ENCODE measurements at regions not wholly inside any gene's neighbourhood (a gene's known extent, or its start where the extent isn't known, plus 50 kb on each side); places are given as distances from the start of the nearest gene placed in this dataset.

GRCh38 chr10:125369382-125370326 is 209.3 kb upstream of the CTBP2 start:
- DNase-seq (ENCODE audit: low spot score), result no peak
- intact Hi-C loops (cut with DNase I), result no loop called here

DNA sequence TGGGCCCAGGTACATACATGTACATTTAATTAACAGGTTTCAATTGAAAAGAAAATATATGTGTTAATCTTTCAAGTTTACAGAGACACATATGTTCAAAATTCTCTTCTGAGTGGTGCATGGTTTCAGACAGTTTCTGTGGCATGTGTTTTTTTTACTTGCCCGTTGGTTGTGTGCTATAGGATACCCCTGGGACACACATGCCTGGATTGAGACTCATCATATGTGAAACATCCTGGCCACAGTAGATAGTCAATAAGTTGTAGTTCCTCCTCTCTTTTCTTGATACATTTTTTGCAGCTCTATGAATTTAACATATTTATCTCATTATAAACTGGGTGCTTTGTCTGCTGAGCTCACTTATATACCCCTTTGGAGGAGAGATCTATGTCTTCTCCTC is 207.8 kb upstream of the CTBP2 start:
- DNase-seq (ENCODE audit: low spot score), result no peak
- intact Hi-C loops (cut with DNase I), result no loop called here

DNA sequence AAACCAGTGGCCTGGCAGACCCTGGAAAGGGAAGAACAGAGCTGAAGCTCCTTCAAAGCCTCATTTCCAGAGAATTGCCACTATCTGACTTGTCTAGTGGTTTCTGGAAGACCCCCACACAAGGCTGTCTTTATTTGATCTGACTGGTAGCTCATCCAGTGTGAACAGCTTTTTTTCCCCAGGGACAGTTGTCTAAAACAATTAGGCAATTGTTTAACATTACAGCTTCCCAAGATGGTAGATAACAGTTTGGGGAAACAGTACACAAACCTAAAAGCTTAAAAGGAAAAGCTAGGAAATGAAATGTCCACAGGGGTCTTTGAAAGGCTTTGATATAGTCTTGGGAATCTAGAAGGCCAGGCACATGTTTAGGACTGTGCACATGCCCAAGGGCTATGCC is 203.4 kb upstream of the CTBP2 start:
- intact Hi-C loops (cut with DNase I), result no loop called here
- no peak for DNase-seq (ENCODE audit: low spot score)

DNA sequence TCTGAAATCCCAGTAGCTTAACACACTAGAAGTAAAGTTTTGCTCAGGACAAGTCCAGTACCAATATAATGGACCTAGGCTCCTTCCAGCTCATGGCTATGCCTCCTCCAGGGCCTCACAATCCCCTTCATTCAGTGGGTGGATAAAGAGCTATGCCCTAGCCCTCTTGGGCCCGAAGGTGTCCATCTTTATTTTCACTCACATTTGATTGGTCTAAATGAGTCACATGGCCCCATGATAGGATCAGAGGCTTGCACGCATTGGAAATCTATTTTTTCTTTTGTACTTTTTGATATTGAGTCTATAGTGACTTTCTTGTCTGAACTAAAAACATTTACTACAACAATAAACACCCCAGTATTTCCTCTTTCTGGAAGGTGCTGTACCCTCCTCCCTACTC is 202.6 kb upstream of the CTBP2 start:
- intact Hi-C loops (cut with DNase I), result no loop called here
- DNase-seq (ENCODE audit: low spot score), result no peak

DNA sequence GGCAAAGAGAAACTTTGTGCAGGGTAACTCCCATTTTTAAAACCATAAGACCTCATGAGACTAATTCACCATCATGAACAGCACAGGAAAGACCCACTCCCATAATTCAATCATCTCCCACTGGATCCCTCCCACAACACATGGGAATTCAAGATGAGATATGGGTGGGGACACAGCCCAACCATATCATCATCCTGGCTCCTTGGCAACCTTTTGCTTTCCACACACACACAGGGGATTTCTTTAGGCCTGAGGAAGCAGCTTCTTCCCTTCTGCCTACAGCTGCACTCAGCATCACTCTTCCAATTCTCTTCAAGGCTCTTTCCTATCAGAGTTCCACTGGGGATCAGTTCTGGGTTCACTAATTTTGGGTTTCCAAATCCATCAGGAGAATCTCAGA is 199.0 kb upstream of the CTBP2 start:
- intact Hi-C loops (cut with DNase I), result no loop called here
- DNase-seq (ENCODE audit: low spot score), result no peak

GRCh38 chr10:125355657-125356056 is 195.3 kb upstream of the CTBP2 start:
- intact Hi-C loops (cut with DNase I), result no loop called here

GRCh38 chr10:125350519-125350918 is 190.2 kb upstream of the CTBP2 start:
- no peak for DNase-seq (ENCODE audit: low spot score)
- intact Hi-C loops (cut with DNase I), result no loop called here

More at GRCh38 chr10:125355657-125356056, 195.3 kb upstream of the CTBP2 start:
- DNase-seq (ENCODE audit: low spot score), result no peak

DNA sequence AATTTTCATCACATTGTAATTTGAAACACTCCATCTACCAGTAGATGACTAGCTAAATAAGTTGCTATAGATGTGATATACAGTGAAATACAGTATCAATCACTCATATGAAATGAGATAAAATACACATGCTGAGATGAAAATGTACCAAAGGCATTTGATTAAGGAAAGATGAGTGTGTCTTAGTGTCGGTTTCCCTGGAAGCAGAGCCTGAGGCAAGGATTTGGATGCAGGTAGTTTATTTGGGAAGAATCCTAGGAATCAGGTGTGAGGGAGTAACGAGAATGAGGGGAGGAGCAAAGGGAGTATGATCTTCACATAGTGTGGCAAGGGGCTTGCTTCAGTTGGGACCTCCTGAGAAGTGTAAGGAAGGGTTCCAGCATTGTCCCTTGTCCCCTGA is 188.2 kb upstream of the CTBP2 start:
- no peak for DNase-seq (ENCODE audit: low spot score)
- intact Hi-C loops (cut with DNase I), result no loop called here

- DNase-seq (ENCODE audit: low spot score), result no peak
- intact Hi-C loops (cut with DNase I), result no loop called here
These were observed 184.3 kb upstream of the CTBP2 start for GRCh38 chr10:125344573-125345171.

- intact Hi-C loops (cut with DNase I), result no loop called here
- no peak for DNase-seq (ENCODE audit: low spot score)
These were observed 183.6 kb upstream of the CTBP2 start for GRCh38 chr10:125343983-125344382.

DNA sequence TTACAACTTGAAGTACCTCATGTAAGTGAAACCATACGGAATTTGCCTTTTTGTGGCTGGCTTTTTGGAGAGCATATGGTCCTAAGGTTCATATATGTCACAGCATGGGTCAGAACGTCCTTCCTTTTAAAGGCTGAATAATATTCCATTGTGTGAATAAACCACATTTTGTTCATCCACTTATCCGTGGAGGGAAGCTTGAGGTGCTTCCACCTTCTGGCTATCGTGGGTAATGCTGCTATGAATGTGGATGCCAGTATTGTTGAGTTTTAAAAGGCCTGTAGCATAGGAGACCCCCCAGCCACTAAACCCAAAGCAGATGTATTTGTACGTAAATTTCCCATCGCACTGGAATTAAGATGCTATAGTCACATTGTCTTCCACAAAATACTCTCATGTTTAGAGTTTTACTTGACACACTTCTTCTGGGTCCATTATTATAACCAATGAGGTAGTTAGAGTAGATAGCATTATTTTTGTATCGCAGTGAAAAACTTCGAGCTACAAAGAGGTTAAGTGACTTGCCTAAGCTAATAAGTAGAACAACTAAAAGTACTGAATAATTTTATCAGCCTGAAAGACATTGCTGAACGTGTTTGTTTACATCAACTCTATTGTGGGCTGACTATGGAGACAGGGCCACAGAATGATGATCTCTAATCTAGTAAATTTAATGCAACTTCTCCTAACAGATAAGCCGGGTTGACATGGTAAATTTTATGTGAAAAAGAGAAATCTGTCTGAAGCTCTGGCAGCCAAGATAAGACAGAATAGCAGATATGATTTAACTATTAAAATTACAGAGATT is 183.0 kb upstream of the CTBP2 start:
- intact Hi-C loops (cut with DNase I), result no loop called here
- no peak for DNase-seq (ENCODE audit: low spot score)

DNA sequence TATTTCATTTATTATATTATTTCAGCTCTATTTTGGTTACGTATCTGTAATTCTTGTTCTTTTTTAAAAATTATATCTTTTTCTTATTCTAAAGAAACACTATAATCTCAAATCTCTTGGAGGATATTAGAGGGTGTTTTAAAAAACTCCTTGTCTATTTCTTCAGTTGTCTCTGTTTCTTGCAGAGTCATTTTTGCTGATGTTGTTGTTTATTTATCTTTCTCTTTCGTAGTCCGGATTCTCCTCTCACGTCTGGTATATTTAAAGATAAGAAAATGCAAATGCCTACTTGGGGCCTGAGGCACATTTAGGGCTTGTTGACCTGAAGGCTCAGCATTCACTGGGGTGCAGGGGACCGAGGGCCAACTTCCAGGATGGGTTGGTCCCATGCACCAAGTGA is 181.2 kb upstream of the CTBP2 start:
- intact Hi-C loops (cut with DNase I), result no loop called here
- no peak for DNase-seq (ENCODE audit: low spot score)

DNA sequence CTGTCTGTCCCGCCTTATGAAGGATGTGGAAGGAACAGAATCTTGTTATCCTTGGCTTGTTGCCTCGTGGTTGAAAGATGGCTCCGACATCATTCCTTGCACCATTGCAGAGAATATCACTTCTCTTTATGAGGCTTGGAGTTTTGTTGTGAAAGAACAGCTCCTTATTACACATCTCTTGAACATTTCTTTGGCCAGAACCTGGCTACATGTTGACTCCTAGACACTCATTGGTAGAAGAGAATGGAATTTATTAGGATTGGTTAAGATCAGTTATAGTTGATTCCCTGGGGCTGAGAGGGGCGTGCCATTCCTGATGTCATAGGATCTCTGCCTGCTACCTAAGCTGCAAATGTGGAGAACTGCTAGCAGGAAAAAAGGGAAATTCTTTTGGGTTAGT is 180.5 kb upstream of the CTBP2 start:
- DNase-seq (ENCODE audit: low spot score), result no peak
- intact Hi-C loops (cut with DNase I), result no loop called here

DNA sequence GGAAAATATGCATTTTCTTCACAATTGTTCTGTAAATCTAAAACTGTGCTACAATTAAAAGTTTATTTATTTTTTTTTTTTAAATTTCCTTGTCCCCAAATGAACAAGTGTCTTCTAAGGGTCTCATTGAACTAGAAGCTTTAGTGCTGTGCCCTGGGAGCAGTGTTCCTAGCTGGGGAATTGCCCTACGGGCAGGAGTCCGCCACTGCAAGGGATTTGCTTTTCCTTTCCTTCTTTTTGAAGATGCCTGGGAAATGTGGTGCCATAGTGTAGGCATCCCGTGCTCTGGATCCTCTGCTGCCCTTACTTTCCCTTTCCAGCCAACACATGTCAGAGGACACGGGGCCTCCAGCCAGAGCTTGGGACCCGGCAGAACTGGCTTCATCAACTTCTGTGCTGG is 177.1 kb upstream of the CTBP2 start:
- DNase-seq (ENCODE audit: low spot score), result no peak
- intact Hi-C loops (cut with DNase I), result loop anchor here (10.0 kb wide), 1 partner anchor 293 kb away; no protein-coding TSS in a partner anchor

DNA sequence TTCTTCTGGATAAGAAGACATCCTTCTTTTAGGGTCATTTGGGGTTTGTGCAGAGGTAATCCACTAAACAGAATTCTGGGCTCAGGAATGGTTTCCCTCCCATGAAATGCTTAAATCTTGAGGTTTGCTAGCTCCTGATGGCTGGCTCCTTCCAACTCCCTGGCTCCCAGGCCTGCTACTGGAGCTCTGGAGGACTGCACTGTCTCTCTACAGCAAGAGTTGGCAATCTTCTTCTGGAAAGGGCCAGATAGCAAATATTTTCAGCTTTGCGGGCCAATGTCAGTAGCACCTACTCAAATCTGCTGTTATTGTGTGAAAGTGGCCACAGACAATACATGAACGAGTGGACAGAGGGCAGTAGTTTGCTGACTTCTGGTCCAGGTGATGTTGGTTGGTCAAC is 174.2 kb upstream of the CTBP2 start:
- DNase-seq (ENCODE audit: low spot score), result no peak
- intact Hi-C loops (cut with DNase I), result loop anchor here (5.0 to 10.0 kb wide), 2 partner anchors 172 to 290 kb away; partner anchors contain the start of gene CTBP2

- no peak for DNase-seq (ENCODE audit: low spot score)
- intact Hi-C loops (cut with DNase I), result loop anchor here (5.0 to 10.0 kb wide), 2 partner anchors 171 to 289 kb away; partner anchors contain the start of gene CTBP2
These were observed 173.4 kb upstream of the CTBP2 start for GRCh38 chr10:125333769-125334168.

GRCh38 chr10:125333209-125333591 is 172.8 kb upstream of the CTBP2 start:
- DNase-seq (ENCODE audit: low spot score), result no peak
- intact Hi-C loops (cut with DNase I), result loop anchor here (5.0 to 10.0 kb wide), 2 partner anchors 171 to 288 kb away; partner anchors contain the start of gene CTBP2

DNA sequence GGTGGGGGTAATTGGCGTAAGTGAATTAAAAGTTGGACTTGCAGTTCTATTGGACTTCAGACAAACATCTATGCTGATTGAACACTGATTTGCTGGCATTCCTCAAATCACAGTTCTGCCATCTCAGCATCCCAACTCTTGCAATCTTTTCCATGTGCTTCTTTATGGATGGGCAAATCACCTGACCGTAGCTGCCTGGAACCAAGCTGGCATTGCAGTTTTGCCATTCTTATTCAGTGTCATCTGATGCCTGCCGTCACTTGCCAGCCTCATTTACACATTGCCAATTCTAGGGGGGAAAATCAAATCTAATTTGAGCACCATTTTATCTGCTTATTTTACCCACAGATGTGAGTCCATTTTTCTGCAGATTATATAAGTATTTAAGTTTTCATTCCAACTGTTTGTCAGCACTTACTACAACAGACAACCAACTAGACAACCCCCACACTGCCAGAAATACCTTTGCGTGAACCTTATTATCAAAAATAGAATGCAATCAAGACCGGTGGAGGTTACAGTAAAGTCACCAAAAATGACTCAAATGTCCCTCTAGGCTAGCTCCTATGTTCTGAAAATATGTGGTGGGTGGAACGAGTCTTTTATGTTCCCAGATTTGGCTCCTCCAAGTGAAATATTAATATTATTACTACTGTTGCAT is 172.3 kb upstream of the CTBP2 start:
- intact Hi-C loops (cut with DNase I), result loop anchor here (5.0 to 10.0 kb wide), 2 partner anchors 170 to 288 kb away; partner anchors contain the start of gene CTBP2
- no peak for DNase-seq (ENCODE audit: low spot score)

- intact Hi-C loops (cut with DNase I), result loop anchor here (5.0 to 10.0 kb wide), 2 partner anchors 169 to 286 kb away; partner anchors contain the start of gene CTBP2
These were observed 170.7 kb upstream of the CTBP2 start for GRCh38 chr10:125331056-125331455.

More at GRCh38 chr10:125331056-125331455, 170.7 kb upstream of the CTBP2 start:
- no peak for DNase-seq (ENCODE audit: low spot score)

Measured in cardiac septum (tissue), 1 donor.